Colon (tissue), 2 donors: ENCODE measurements at regions not wholly inside any gene's neighbourhood (a gene's known extent, or its start where the extent isn't known, plus 50 kb on each side); places are given as distances from the start of the nearest gene placed in this dataset.
"Not testable (repeated sequence)": the region's sequence is repeated elsewhere in the genome, so short reads cannot be mapped to it uniquely, and the experiment has no call there.

Experiments
- FAIRE-seq: peaks from 2 replicates; lab custom pipeline; 2012; peaks lifted over from hg19 to GRCh38; lab: Jason Lieb, UNC
- donor health status: control.
- donor health status: control.

- FAIRE-seq = no peak
These were observed 171.6 kb downstream of the VAPA start for GRCh38 chr18:10085416-10085815.

GRCh38 chr18:10085876-10086275, 172.1 kb downstream of the VAPA start:
- no peak for FAIRE-seq

GRCh38 chr18:10086458-10087210, 172.8 kb downstream of the VAPA start:
- no peak for FAIRE-seq

- FAIRE-seq = no peak
These were observed 174.9 kb downstream of the VAPA start for GRCh38 chr18:10088734-10089133.

- FAIRE-seq = no peak
These were observed 176.1 kb downstream of the VAPA start for GRCh38 chr18:10089881-10090280.

- FAIRE-seq = no peak
These were observed 176.9 kb downstream of the VAPA start for GRCh38 chr18:10090668-10091067.

GRCh38 chr18:10093445-10093844, 179.6 kb downstream of the VAPA start:
- FAIRE-seq = no peak

GRCh38 chr18:10094154-10094553, 180.3 kb downstream of the VAPA start:
- no peak for FAIRE-seq

GRCh38 chr18:10094655-10095054, 180.8 kb downstream of the VAPA start:
- FAIRE-seq = no peak

GRCh38 chr18:10095356-10095755, 181.5 kb downstream of the VAPA start:
- FAIRE-seq = no peak

GRCh38 chr18:10099539-10100140, 185.8 kb downstream of the VAPA start:
- FAIRE-seq = no peak

GRCh38 chr18:10100196-10100595, 186.4 kb downstream of the VAPA start:
- no peak for FAIRE-seq

GRCh38 chr18:10100941-10101701, 187.3 kb downstream of the VAPA start:
- FAIRE-seq = no peak

- no peak for FAIRE-seq
These were observed 187.9 kb downstream of the VAPA start for GRCh38 chr18:10101729-10102128.

- FAIRE-seq = not testable (repeated sequence)
These were observed 191.3 kb downstream of the VAPA start for GRCh38 chr18:10105118-10105517.

- no peak for FAIRE-seq
These were observed 197.4 kb downstream of the VAPA start for GRCh38 chr18:10111191-10111590.

GRCh38 chr18:10111944-10112343, 198.1 kb downstream of the VAPA start:
- FAIRE-seq = no peak

- no peak for FAIRE-seq
These were observed 199.6 kb downstream of the VAPA start for GRCh38 chr18:10113121-10114022.

- FAIRE-seq = no peak
These were observed 201.1 kb downstream of the VAPA start for GRCh38 chr18:10114717-10115463.

- FAIRE-seq = no peak
These were observed 202.8 kb downstream of the VAPA start for GRCh38 chr18:10116574-10116973.

- no peak for FAIRE-seq
These were observed 205.7 kb downstream of the VAPA start for GRCh38 chr18:10119528-10119927.
